ENCODE measurements at regions not wholly inside any gene's neighbourhood (a gene's known extent, or its start where the extent isn't known, plus 50 kb on each side); places are given as distances from the start of the nearest gene placed in this dataset.

DNA sequence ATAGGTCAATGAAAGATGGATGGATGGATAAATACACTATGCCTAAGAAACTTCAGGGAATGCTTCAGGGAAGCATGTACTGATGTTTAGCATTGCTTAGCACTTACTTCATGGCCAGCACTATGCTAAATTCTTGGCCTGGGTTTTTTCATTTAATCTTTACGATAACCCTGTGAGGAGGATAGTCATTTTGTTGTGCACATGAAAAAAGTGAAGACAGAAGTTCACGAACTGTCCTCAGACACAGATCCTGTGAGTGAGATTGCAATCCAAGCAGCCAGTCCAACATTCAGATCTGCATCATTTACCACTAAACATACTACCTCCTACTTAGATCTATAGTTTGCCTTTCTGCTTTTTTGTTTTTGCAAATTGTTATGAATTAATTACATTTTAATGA lies 510.8 kb upstream of the AGTR1 start:
- no peak for TF ChIP-seq ZNF384 (IDR thresholded peaks at IDR 0.05)
- no peak for TF ChIP-seq SUZ12 (IDR thresholded peaks at IDR 0.05)
- TF ChIP-seq TARDBP (IDR thresholded peaks at IDR 0.05) = no peak
- TF ChIP-seq FOXA1 (IDR thresholded peaks at IDR 0.05) = no peak
- no peak for TF ChIP-seq SP1 (IDR thresholded peaks at IDR 0.05)
- no peak for TF ChIP-seq FOXK2 (IDR thresholded peaks at IDR 0.05)
- no peak for TF ChIP-seq BHLHE40 (IDR thresholded peaks at IDR 0.05; ENCODE audit: borderline replicate concordance)

All from HEK293T (cell line).